GM12892 (cell line): ENCODE measurements at regions not wholly inside any gene's neighbourhood (a gene's known extent, or its start where the extent isn't known, plus 50 kb on each side); places are given as distances from the start of the nearest gene placed in this dataset.
A peak's percentile ranks its signal among the peaks of the same experiment; 100 is the strongest.
"Not testable (repeated sequence)": the region's sequence is repeated elsewhere in the genome, so short reads cannot be mapped to it uniquely, and the experiment has no call there.

Source experiments
- DNase-seq: peaks from one replicate; pipeline ENCODE4 v3.0.0; 2011; ENCODE audit not compliant: insufficient read length
- FAIRE-seq: peaks from 2 replicates; lab custom pipeline; 2011; peaks lifted over from hg19 to GRCh38; lab: Jason Lieb, UNC
- POLR2A ChIP-seq: IDR thresholded peaks from 2 replicates; pipeline ENCODE4 v1.6.1; 2011; ENCODE audit warnings: low read depth, low read length, control low read depth
- POLR2AphosphoS5 ChIP-seq: IDR thresholded peaks from 2 replicates; pipeline ENCODE4 v1.6.1; 2011; ENCODE audit warnings: low read depth, low read length, control low read depth
- TAF1 ChIP-seq: IDR thresholded peaks from 2 replicates; pipeline ENCODE4 v1.6.1; 2011; ENCODE audit warnings: low read depth, mild to moderate bottlenecking, control low read depth, low read length, borderline replicate concordance

- TF ChIP-seq POLR2A (no peak), TAF1 (no peak)
- DNase-seq (no peak), FAIRE-seq (no peak)
Measured at GRCh38 chr9:113665756-113666155, 202.2 kb downstream of the RGS3 start.

DNA sequence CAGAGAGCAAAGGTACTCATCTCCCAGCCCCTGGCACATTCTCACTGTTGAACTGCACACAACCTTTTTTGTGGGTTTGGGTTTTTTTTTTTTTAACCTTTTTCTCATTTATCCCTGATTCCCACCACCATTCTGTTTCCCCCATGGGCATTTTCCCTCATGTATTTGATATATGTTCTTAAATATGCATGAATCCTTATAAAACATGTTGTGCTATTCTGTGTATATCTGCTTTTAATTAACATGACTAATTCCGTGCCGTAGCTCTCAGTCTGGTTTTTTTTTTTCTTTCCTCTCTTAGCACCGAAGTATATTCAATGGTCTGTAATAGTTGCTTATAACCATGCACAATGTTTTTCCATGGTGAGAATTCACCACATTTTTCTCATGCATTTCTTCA, 204.5 kb downstream of the RGS3 start:
- DNase-seq (no peak), FAIRE-seq (no peak)
- TF ChIP-seq POLR2AphosphoS5 (no peak), TAF1 (no peak), POLR2A (no peak)

GRCh38 chr9:113669522-113670115, 206.1 kb downstream of the RGS3 start:
- no peak for TF ChIP-seq POLR2AphosphoS5
- no peak for TF ChIP-seq POLR2A
- no peak for TF ChIP-seq TAF1
- no peak for DNase-seq
- no peak for FAIRE-seq

DNA sequence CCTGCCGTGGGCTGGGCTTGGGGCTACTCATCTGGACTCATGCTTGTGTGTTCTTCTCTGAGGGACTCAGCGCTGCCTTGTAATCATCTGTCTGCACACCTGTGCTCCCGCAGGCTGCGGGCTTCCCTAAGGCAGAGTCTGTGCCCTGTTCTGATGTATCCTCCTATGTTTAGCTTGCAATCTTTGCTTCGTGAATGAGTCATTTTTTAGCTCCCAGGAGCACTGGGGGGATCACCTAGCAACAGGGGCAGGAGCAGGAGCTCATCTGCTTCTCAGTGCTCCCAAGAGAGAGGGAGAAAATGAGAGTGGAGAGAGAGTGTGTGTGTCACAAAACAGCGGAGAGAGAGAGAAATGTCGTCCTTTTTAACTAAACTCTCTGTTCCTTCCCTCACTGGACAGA, 202.4 kb upstream of the ZNF618 start:
- no peak for TF ChIP-seq POLR2A
- TF ChIP-seq TAF1 = no peak
- TF ChIP-seq POLR2AphosphoS5 = no peak
- no peak for FAIRE-seq
- DNase-seq = no peak

DNA sequence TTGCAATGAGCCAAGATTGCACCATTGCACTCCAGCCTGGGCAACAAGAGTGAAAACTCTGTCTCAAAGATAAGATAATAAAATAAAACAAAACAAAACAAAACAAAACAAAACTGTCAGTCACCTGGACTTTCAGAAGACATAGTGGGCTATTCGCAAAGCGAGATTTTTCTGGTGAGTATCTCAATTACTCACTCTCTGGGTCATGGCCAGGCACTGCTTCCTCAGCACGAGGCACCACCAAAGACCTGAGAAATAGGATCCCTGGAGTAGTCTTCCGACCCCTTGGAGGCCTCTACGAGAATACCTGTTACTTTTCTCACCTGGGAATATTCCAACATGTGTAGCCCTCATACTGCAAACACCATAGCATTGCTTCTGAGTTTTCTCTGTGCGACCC, 201.7 kb upstream of the ZNF618 start:
- no peak for FAIRE-seq
- TF ChIP-seq POLR2A (no peak), POLR2AphosphoS5 (no peak), TAF1 (no peak)
- no peak for DNase-seq

- no peak for TF ChIP-seq TAF1
- TF ChIP-seq POLR2A = no peak
- TF ChIP-seq POLR2AphosphoS5 = no peak
- DNase-seq (no peak), FAIRE-seq (no peak)
Measured at GRCh38 chr9:113675475-113675941, 200.6 kb upstream of the ZNF618 start.

GRCh38 chr9:113677057-113677456, 199.1 kb upstream of the ZNF618 start:
- no peak for TF ChIP-seq POLR2A
- no peak for TF ChIP-seq POLR2AphosphoS5
- TF ChIP-seq TAF1 = no peak
- no peak for DNase-seq
- no peak for FAIRE-seq

- FAIRE-seq (no peak), DNase-seq (no peak)
- TF ChIP-seq TAF1 (no peak), POLR2AphosphoS5 (no peak), POLR2A (no peak)
Measured at GRCh38 chr9:113677569-113677968, 198.5 kb upstream of the ZNF618 start.

DNA sequence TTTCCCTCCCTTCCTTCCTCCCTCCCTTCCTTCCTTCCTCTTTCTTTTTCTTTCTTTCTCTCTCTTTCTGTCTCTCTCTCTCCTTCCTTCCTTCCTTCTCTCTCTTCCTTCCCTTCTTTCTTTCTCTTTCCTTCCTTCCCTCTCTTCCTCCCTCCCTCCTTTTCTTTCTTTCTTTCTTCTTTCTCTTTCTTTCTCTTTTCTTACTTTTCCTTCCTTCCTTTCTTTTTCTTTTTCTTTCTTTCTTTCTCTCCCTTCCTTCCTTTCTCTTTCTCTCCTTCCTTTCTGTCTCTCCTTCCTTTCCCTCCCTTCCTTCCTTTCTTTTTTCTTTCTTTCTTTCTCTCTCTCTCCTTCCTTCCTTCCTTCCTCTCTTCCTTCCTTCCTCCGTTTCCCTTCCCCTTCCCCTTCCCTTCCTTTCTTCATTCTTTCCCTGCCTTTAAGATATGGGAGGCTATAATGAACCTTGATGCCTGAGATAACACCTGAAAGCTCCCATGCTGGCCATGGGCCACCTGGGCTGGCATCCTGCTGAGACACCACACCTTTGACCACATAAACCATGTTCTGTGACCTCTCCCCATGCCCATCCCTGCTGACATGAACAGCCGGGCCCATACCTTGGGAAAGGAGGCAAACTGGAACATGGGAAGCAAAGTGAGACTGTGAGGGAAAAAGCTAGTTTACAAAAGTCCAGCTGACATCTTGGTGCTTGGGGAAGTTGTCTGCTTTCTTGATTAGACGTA, 197.8 kb upstream of the ZNF618 start:
- no peak for FAIRE-seq
- no peak for DNase-seq

GRCh38 chr9:113678859-113679256, 197.3 kb upstream of the ZNF618 start:
- TF ChIP-seq POLR2AphosphoS5 = no peak
- no peak for TF ChIP-seq TAF1
- no peak for TF ChIP-seq POLR2A
- FAIRE-seq (no peak), DNase-seq (no peak)

More for the DNA sequence above, 197.8 kb upstream of the ZNF618 start:
- TF ChIP-seq POLR2AphosphoS5 = no peak
- TF ChIP-seq POLR2A = no peak
- no peak for TF ChIP-seq TAF1

DNA sequence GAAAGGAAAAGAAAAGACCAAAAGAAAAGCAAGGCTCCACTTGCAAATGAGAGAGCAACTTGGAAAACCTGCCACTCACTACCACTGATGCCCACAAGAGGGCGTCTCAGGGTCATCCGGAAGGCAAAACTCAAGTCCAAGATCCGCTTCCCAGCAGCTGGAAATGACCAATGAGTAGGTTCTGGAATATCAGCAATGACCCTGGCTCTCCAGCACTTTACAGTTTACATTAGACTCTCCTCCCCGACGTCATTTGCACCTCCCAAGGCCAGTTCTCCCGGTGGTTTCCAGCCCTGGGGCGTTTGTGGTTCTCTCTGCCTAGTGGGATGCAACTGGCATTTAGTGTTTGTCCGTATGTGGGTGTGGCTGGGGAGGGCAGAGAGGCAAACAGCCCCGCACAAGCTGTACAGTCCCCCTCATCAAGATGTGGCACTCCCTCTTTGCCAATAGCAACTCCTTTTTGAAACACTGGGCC, 193.8 kb upstream of the ZNF618 start:
- TF ChIP-seq POLR2A = no peak
- TF ChIP-seq POLR2AphosphoS5 = no peak
- no peak for TF ChIP-seq TAF1
- DNase-seq (no peak), FAIRE-seq (peak; percentile 70)

GRCh38 chr9:113685636-113686035, 190.5 kb upstream of the ZNF618 start:
- DNase-seq, FAIRE-seq: not testable (repeated sequence)

GRCh38 chr9:113687107-113687679, 188.9 kb upstream of the ZNF618 start:
- DNase-seq (no peak), FAIRE-seq (no peak)
- no peak for TF ChIP-seq POLR2AphosphoS5
- no peak for TF ChIP-seq POLR2A
- no peak for TF ChIP-seq TAF1
